OCI-LY1 (cell line): ENCODE measurements at regions not wholly inside any gene's neighbourhood (a gene's known extent, or its start where the extent isn't known, plus 50 kb on each side); places are given as distances from the start of the nearest gene placed in this dataset.

Experiments used
- H2AFZ ChIP-seq: fragments of 200-600 bp; sonication (generic), shearing (Covaris generic); 2 replicates; pipeline ENCODE4 v1.6.0; 2014; ENCODE audit warnings: antibody characterized with exemption, mild to moderate bottlenecking, low read length
- H3F3A ChIP-seq: fragments of 200-600 bp; sonication (generic), shearing (Covaris generic); 2 replicates; pipeline ENCODE4 v1.6.0; 2014; ENCODE audit warnings: mild to moderate bottlenecking, antibody characterized with exemption, low read length, moderate library complexity; ENCODE audit not compliant: insufficient read depth
- H3K27ac ChIP-seq: fragments of 200-600 bp; sonication (generic); 2 replicates; pipeline ENCODE4 v1.5.1; 2014; ENCODE audit warnings: low read length, mixed run types, mild to moderate bottlenecking, low read depth; ENCODE audit not compliant: poor library complexity, severe bottlenecking
- H3K27me3 ChIP-seq: fragments of 200-600 bp; sonication (generic); 2 replicates; pipeline ENCODE4 v1.6.0; 2014; ENCODE audit warnings: antibody characterized with exemption, mild to moderate bottlenecking, low read length, moderate library complexity; ENCODE audit not compliant: insufficient read depth
- H3K36me3 ChIP-seq: fragments of 200-600 bp; sonication (generic); 2 replicates; pipeline ENCODE4 v1.6.1; 2014; ENCODE audit warnings: mild to moderate bottlenecking, antibody characterized with exemption, low read length, moderate library complexity, mixed read lengths; ENCODE audit not compliant: insufficient read depth
- H3K4me1 ChIP-seq: fragments of 200-600 bp; sonication (generic); 2 replicates; pipeline ENCODE4 v1.5.1; 2014; ENCODE audit warnings: mild to moderate bottlenecking, low read length, moderate library complexity; ENCODE audit not compliant: insufficient read depth, severe bottlenecking
- H3K4me2 ChIP-seq: fragments of 200-600 bp; sonication (generic), shearing (Covaris generic); 2 replicates; pipeline ENCODE4 v1.6.1; 2014; ENCODE audit warnings: low read length
- H3K4me3 ChIP-seq: fragments of 200-600 bp; sonication (generic); 2 replicates; pipeline ENCODE4 v1.5.1; 2014; ENCODE audit warnings: low read length, low read depth, mild to moderate bottlenecking, mixed read lengths; ENCODE audit not compliant: poor library complexity, severe bottlenecking
- H3K79me2 ChIP-seq: fragments of 200-600 bp; shearing (Covaris generic); 2 replicates; pipeline ENCODE4 v1.6.1; 2016; ENCODE audit warnings: mixed run types, low read length, mixed read lengths; ENCODE audit not compliant: insufficient read depth
- H3K9ac ChIP-seq: fragments of 200-600 bp; sonication (generic), shearing (Covaris generic); 2 replicates; pipeline ENCODE4 v1.6.1; 2014; ENCODE audit warnings: mild to moderate bottlenecking, low read length, mixed read lengths
- H3K9me2 ChIP-seq: fragments of 200-600 bp; sonication (generic), shearing (Covaris generic); 2 replicates; pipeline ENCODE4 v1.6.1; 2014; ENCODE audit warnings: low read depth, mild to moderate bottlenecking, low read length, mixed read lengths
- H3K9me3 ChIP-seq: fragments of 200-600 bp; shearing (Covaris generic); 2 replicates; pipeline ENCODE4 v1.6.1; 2014; ENCODE audit warnings: low read length, mixed read lengths
- H4K20me1 ChIP-seq: fragments of 200-600 bp; sonication (generic), shearing (Covaris generic); 2 replicates; pipeline ENCODE4 v1.6.0; 2016; ENCODE audit warnings: mild to moderate bottlenecking, low read length; ENCODE audit not compliant: insufficient read depth
- EZH2 ChIP-seq: fragments of 200-600 bp; sonication (generic), shearing (Covaris generic); IDR thresholded peaks from 2 replicates; pipeline ENCODE4 v1.8.0; 2017; ENCODE audit warnings: borderline replicate concordance, mixed run types, mild to moderate bottlenecking, antibody characterized with exemption, low read length, moderate library complexity, mixed read lengths
- TF ChIP-seq, protein P1 (sequence below): fragments of 200-600 bp; sonication (generic), shearing (Covaris generic); IDR thresholded peaks from 2 replicates; pipeline ENCODE4 v1.5.1; 2017; ENCODE audit warnings: mild to moderate bottlenecking, antibody characterized with exemption, low read length, moderate library complexity, mixed read lengths

DNA sequence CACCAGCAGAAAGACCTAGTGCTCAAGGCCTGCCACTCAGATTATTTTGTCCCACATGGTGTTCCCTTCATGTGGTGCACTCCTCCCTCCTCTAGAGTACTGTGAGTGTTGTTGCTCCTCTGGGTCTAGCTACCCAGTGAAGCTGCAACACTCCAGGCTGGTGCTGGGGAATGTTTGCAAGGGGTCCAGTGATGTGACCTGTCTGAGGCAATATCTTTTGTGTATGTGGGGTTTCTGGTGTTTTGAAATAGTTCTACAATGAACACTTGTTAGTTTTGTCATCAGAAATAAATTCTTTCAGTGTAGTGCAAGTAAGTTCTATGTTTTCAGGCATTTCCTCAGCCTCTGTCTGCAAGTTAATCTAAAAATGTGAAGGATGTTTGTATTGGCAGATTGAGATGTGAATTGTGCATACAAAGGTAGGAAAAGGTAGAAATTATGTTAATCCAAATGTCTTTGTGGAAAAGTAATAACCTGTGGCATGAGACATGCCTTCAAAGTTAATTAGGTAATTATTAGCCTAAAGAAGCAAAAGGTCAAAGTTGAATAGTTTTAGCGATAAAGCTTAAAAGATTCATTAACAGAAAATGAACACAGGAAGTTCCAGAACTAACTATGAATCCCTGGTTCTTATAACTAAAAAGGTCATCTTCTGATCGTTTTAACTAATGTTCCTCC lies 616.8 kb downstream of the LTN1 start:
- Histone ChIP-seq H3K9me3 (no peaks in the 10 kb centered on the region), H2AFZ (no peak overlapping the region), H3K79me2 (no peaks in the 10 kb centered on the region), H3K9ac (no peak overlapping the region), H3K27ac (no peak overlapping the region), H4K20me1 (no peaks in the 10 kb centered on the region), H3K4me1 (no peaks in the 10 kb centered on the region), H3K36me3 (no peaks in the 10 kb centered on the region), H3K4me2 (no peak overlapping the region), H3F3A (no peaks in the 10 kb centered on the region), H3K4me3 (no peak overlapping the region), H3K27me3 (no peaks in the 10 kb centered on the region), H3K9me2 (no peaks in the 10 kb centered on the region)
- TF ChIP-seq, protein P1, sequence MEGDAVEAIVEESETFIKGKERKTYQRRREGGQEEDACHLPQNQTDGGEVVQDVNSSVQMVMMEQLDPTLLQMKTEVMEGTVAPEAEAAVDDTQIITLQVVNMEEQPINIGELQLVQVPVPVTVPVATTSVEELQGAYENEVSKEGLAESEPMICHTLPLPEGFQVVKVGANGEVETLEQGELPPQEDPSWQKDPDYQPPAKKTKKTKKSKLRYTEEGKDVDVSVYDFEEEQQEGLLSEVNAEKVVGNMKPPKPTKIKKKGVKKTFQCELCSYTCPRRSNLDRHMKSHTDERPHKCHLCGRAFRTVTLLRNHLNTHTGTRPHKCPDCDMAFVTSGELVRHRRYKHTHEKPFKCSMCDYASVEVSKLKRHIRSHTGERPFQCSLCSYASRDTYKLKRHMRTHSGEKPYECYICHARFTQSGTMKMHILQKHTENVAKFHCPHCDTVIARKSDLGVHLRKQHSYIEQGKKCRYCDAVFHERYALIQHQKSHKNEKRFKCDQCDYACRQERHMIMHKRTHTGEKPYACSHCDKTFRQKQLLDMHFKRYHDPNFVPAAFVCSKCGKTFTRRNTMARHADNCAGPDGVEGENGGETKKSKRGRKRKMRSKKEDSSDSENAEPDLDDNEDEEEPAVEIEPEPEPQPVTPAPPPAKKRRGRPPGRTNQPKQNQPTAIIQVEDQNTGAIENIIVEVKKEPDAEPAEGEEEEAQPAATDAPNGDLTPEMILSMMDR = no peak
- no peak for TF ChIP-seq EZH2

DNA sequence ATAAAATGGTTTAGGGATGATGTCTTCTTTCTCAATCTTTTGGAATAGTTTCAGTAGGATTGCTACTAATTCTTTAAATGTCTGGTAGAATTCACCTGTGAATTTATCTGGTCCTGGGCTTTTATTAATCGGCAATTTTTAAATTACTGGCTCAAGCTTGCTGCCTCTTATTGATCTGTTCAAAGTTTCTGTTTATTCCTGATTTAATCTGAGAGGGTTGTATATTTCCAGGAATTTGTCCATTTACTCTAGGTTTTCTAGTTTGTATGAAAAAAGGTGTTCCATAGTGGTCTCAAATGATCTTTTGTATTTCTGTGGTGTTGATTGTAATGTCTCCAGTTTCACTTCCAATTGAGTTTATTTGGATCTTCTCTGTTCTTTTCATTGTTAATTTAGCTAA lies 617.8 kb downstream of the LTN1 start:
- no peak for TF ChIP-seq EZH2
- TF ChIP-seq, protein P1 = no peak
- no peak overlapping the region for H3K4me2 ChIP-seq
- H4K20me1 ChIP-seq = no peaks in the 10 kb centered on the region
- H3K27me3 ChIP-seq = no peaks in the 10 kb centered on the region
- H3K79me2 ChIP-seq = no peaks in the 10 kb centered on the region
- H3K9me3 ChIP-seq = no peaks in the 10 kb centered on the region
- H3K36me3 ChIP-seq = no peaks in the 10 kb centered on the region
- no peak overlapping the region for H3K4me3 ChIP-seq
- H3F3A ChIP-seq = no peaks in the 10 kb centered on the region
- H3K4me1 ChIP-seq = no peaks in the 10 kb centered on the region
- no peak overlapping the region for H2AFZ ChIP-seq
- no peak overlapping the region for H3K9ac ChIP-seq
- H3K9me2 ChIP-seq = no peaks in the 10 kb centered on the region
- no peak overlapping the region for H3K27ac ChIP-seq

DNA sequence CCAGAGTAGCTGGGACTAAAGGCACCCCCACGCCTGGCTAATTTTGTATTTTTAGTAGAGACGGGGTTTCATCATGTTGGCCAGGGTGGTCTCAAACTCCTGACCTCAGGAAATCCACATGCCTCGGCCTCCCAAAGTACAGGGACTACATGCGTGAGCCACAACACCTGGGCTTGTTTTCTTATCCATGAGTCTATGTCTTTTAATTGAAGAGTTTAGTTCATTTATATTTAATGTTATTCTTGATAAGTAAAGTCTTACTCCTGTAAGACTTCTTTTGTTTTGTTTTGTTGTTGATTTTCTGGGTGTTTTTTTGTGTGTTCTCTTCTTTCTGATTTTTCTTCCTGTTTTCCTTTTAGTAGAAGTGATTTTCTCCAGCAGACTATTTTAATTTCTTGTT lies 621.0 kb downstream of the LTN1 start:
- TF ChIP-seq EZH2 = no peak
- TF ChIP-seq, protein P1 = no peak
- Histone ChIP-seq H3K4me1 (no peaks in the 10 kb centered on the region), H3K27ac (no peak overlapping the region), H3K27me3 (no peaks in the 10 kb centered on the region), H2AFZ (no peak overlapping the region), H3K4me2 (no peak overlapping the region), H3F3A (no peaks in the 10 kb centered on the region), H4K20me1 (no peaks in the 10 kb centered on the region), H3K4me3 (no peak overlapping the region), H3K9me2 (no peaks in the 10 kb centered on the region), H3K9ac (no peak overlapping the region), H3K36me3 (no peaks in the 10 kb centered on the region), H3K79me2 (no peaks in the 10 kb centered on the region), H3K9me3 (no peaks in the 10 kb centered on the region)
